Activated naive CD8-positive, alpha-beta T cell treated with anti-CD3 and anti-CD28 coated beads for 36 hours (primary cell): ENCODE measurements at regions not wholly inside any gene's neighbourhood (a gene's known extent, or its start where the extent isn't known, plus 50 kb on each side); places are given as distances from the start of the nearest gene placed in this dataset.
A peak's percentile ranks its signal among the peaks of the same experiment; 100 is the strongest.

ENCODE experiments used
- DNase-seq: peaks from one replicate; pipeline ENCODE4 v3.0.0; 2021
- H3K27ac Mint-ChIP-seq: one replicate; pipeline ENCODE4 v1.8.0; 2022; ENCODE audit warnings: mild to moderate bottlenecking, moderate library complexity, mixed read lengths
- H3K27me3 Mint-ChIP-seq: one replicate; pipeline ENCODE4 v1.8.0; 2022; ENCODE audit warnings: mild to moderate bottlenecking, mixed read lengths
- H3K36me3 Mint-ChIP-seq: one replicate; pipeline ENCODE4 v1.8.0; 2021; ENCODE audit warnings: mild to moderate bottlenecking, mixed read lengths
- H3K4me1 Mint-ChIP-seq: one replicate; pipeline ENCODE4 v1.8.0; 2021; ENCODE audit warnings: mixed read lengths
- H3K4me3 Mint-ChIP-seq: one replicate; pipeline ENCODE4 v1.8.0; 2022; ENCODE audit warnings: mild to moderate bottlenecking, moderate library complexity, mixed read lengths
- H3K9me3 Mint-ChIP-seq: one replicate; pipeline ENCODE4 v1.8.0; 2022; ENCODE audit warnings: mixed read lengths

DNA sequence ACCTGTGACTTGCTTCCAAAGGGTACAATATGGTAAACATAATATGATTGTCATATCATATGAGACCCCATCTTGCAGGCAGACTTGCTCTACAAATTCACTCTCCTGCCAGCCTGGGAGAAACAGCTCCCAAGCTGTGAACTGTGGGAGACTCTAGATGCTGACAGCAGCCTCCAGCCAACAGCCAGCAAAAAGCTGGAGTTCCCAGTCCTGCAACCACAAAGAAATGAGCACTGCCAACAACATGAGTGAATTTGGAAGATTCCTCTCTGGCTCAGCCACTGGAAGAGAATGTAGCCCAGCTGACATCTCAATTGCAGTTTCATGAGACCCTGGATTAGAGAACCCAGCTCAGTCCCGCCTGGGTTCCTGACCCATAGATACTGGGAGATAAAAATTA lies 145.4 kb downstream of the QDPR start:
- Mint-ChIP-seq H3K27ac (no peak overlapping the region), H3K9me3 (no peaks in the 10 kb centered on the region), H3K4me1 (peaks cover 3% of the 10 kb centered on the region), H3K4me3 (no peak overlapping the region), H3K36me3 (no peaks in the 10 kb centered on the region), H3K27me3 (peaks cover 4% of the 10 kb centered on the region)
- no peak for DNase-seq

DNA sequence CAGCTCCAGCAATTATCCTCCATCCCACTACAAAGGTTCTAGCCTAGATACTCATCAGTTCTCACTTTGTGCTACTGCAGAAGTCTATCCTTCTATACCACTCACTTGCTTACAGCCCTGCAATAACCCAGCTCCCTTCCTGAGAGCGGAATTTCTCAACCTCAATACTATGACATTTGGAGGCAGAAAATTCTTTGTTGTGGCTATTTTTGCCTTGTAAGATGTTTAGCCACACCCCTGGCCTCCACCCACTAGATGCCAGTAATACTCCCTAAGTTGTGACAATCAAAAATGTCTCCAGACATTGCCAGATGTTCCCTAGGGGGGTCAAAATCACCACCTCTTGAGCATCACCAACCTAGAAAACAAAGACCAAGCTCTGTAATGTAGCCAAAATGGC lies 149.5 kb downstream of the QDPR start:
- Mint-ChIP-seq H3K4me3 (no peak overlapping the region), H3K27me3 (no peaks in the 10 kb centered on the region), H3K27ac (no peak overlapping the region), H3K9me3 (no peaks in the 10 kb centered on the region), H3K36me3 (no peaks in the 10 kb centered on the region), H3K4me1 (peaks cover 3% of the 10 kb centered on the region)
- DNase-seq = no peak

DNA sequence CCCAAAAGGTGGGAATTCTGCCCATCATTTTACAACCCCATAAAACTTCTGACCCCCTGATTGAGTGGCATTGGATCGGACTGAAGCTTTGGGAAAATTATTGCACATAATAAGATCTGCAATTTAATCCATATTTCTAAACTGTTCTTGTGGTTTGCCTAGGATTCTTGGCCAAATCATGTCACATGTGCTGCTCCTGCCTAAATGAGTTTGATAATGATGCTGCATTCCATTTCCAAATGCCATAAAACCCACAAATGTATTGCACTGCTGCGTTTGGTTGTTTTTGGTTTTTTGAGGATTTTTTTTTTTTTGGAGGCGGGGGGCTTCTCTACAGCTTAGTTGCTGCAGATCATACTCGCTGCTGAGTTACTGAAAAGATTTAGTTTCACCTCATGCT lies 153.6 kb downstream of the QDPR start:
- H3K27ac Mint-ChIP-seq = no peak overlapping the region
- no peak overlapping the region for H3K4me3 Mint-ChIP-seq
- no peaks in the 10 kb centered on the region for H3K27me3 Mint-ChIP-seq
- DNase-seq = no peak
- H3K4me1 Mint-ChIP-seq = peaks cover 3% of the 10 kb centered on the region
- no peaks in the 10 kb centered on the region for H3K36me3 Mint-ChIP-seq
- no peaks in the 10 kb centered on the region for H3K9me3 Mint-ChIP-seq

GRCh38 chr4:17356926-17357325 lies 155.0 kb downstream of the QDPR start:
- H3K9me3 Mint-ChIP-seq = no peaks in the 10 kb centered on the region
- H3K4me3 Mint-ChIP-seq = no peak overlapping the region
- no peaks in the 10 kb centered on the region for H3K27me3 Mint-ChIP-seq
- H3K27ac Mint-ChIP-seq = no peak overlapping the region
- no peak for DNase-seq
- H3K36me3 Mint-ChIP-seq = no peaks in the 10 kb centered on the region
- H3K4me1 Mint-ChIP-seq = no peaks in the 10 kb centered on the region

- H3K27ac Mint-ChIP-seq = no peak overlapping the region
- no peaks in the 10 kb centered on the region for H3K27me3 Mint-ChIP-seq
- H3K4me1 Mint-ChIP-seq = no peaks in the 10 kb centered on the region
- no peaks in the 10 kb centered on the region for H3K9me3 Mint-ChIP-seq
- no peaks in the 10 kb centered on the region for H3K36me3 Mint-ChIP-seq
- DNase-seq = no peak
- no peak overlapping the region for H3K4me3 Mint-ChIP-seq
These were observed 159.5 kb downstream of the QDPR start for GRCh38 chr4:17352357-17352756.

- Mint-ChIP-seq H3K36me3 (no peaks in the 10 kb centered on the region), H3K27me3 (no peaks in the 10 kb centered on the region), H3K9me3 (no peaks in the 10 kb centered on the region), H3K4me3 (no peak overlapping the region), H3K27ac (no peak overlapping the region), H3K4me1 (no peaks in the 10 kb centered on the region)
- DNase-seq = no peak
These were observed 164.4 kb downstream of the QDPR start for GRCh38 chr4:17347445-17347844.

DNA sequence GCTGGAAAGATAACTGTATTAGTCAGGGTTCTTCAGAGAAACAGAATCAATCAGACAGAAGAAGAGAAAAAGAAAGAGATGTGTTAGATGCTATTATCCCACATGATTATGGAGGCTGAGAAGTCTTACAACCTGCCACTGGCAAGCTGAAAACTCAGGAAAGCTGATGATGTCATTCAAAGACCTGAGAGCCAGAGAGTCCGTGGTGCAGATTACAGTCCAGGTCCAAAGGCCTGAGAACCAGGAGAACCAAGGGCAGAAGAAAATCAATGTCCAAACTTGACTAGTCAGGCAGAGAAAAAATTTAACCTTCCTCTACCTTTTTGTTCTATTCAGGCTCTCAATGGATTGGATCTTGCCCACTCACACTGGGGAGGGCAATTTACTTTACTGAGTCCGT lies 172.5 kb downstream of the QDPR start:
- H3K27me3 Mint-ChIP-seq = no peaks in the 10 kb centered on the region
- DNase-seq = no peak
- H3K4me3 Mint-ChIP-seq = no peak overlapping the region
- H3K4me1 Mint-ChIP-seq = peaks cover 40% of the 10 kb centered on the region
- peaks cover 2% of the 10 kb centered on the region for H3K36me3 Mint-ChIP-seq
- peaks cover 4% of the 10 kb centered on the region for H3K9me3 Mint-ChIP-seq
- no peak overlapping the region for H3K27ac Mint-ChIP-seq

- Mint-ChIP-seq H3K36me3 (peaks cover 2% of the 10 kb centered on the region), H3K4me1 (peaks cover 45% of the 10 kb centered on the region), H3K27me3 (no peaks in the 10 kb centered on the region), H3K4me3 (peak overlapping the region; percentile 64), H3K27ac (peak overlapping the region; percentile 96), H3K9me3 (peaks cover 4% of the 10 kb centered on the region)
- DNase-seq = no peak
These were observed 174.9 kb downstream of the QDPR start for GRCh38 chr4:17336986-17337385.

GRCh38 chr4:17336524-17336961 lies 175.3 kb downstream of the QDPR start:
- Mint-ChIP-seq H3K4me3 (peak overlapping the region; percentile 64), H3K36me3 (peaks cover 2% of the 10 kb centered on the region)

DNA sequence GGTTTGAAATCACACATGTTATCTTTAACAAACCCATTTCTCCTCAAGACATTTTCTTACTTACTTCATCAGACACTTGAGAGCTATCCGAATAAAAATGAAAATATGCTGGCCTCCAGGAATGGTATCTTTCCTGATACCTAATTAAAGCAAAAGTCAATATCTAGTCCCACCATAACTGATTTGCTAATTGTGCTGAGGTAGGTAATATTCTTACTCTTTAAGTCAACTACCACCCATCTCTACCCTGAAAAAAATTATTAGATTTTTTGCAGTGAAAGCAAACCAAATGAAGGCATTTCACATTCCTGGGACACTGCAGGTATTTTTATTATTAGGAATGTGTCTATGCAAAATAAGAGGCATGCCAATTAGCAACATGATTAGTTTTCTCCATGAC lies 175.8 kb downstream of the QDPR start:
- Mint-ChIP-seq H3K27ac (peak overlapping the region; percentile 96), H3K4me1 (peaks cover 47% of the 10 kb centered on the region), H3K4me3 (no peak overlapping the region), H3K27me3 (no peaks in the 10 kb centered on the region), H3K36me3 (peaks cover 2% of the 10 kb centered on the region), H3K9me3 (peaks cover 4% of the 10 kb centered on the region)
- DNase-seq = no peak

More at GRCh38 chr4:17336524-17336961, 175.3 kb downstream of the QDPR start:
- DNase-seq = peak; percentile 81
- Mint-ChIP-seq H3K9me3 (peaks cover 4% of the 10 kb centered on the region), H3K27me3 (no peaks in the 10 kb centered on the region), H3K27ac (peak overlapping the region; percentile 96), H3K4me1 (peaks cover 45% of the 10 kb centered on the region)

GRCh38 chr4:17335371-17335770 lies 176.5 kb downstream of the QDPR start:
- Mint-ChIP-seq H3K27ac (peak overlapping the region; percentile 96), H3K9me3 (peaks cover 4% of the 10 kb centered on the region), H3K36me3 (peaks cover 2% of the 10 kb centered on the region), H3K27me3 (no peaks in the 10 kb centered on the region), H3K4me3 (no peak overlapping the region), H3K4me1 (peaks cover 47% of the 10 kb centered on the region)
- peak; percentile 5 for DNase-seq

DNA sequence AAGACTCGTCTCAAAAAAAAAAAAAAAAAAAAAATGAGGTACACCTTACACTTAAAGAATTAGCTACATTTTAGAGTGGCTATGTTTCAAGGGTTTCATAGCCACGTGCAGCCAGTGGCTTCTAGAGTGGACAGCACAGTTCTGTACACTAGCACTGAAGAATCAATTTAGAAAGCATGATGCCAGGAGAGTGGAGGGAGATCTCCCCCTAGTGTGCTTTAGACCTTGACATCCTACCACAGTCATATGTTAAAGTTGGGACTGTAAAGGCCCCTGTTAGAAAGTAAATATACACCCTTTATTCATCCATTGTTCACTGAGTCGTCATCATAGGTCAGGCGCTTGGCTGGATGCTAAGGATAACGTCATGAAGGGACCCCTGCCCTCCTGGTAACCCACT lies 179.4 kb downstream of the QDPR start:
- Mint-ChIP-seq H3K36me3 (peaks cover 2% of the 10 kb centered on the region), H3K4me1 (peaks cover 40% of the 10 kb centered on the region), H3K4me3 (no peak overlapping the region), H3K27me3 (no peaks in the 10 kb centered on the region), H3K27ac (no peak overlapping the region), H3K9me3 (peaks cover 4% of the 10 kb centered on the region)
- no peak for DNase-seq

GRCh38 chr4:17329046-17329445 lies 182.8 kb downstream of the QDPR start:
- H3K27ac Mint-ChIP-seq = no peak overlapping the region
- no peak for DNase-seq
- peaks cover 25% of the 10 kb centered on the region for H3K4me1 Mint-ChIP-seq
- H3K4me3 Mint-ChIP-seq = no peak overlapping the region
- no peaks in the 10 kb centered on the region for H3K36me3 Mint-ChIP-seq
- H3K9me3 Mint-ChIP-seq = no peaks in the 10 kb centered on the region
- no peaks in the 10 kb centered on the region for H3K27me3 Mint-ChIP-seq

DNA sequence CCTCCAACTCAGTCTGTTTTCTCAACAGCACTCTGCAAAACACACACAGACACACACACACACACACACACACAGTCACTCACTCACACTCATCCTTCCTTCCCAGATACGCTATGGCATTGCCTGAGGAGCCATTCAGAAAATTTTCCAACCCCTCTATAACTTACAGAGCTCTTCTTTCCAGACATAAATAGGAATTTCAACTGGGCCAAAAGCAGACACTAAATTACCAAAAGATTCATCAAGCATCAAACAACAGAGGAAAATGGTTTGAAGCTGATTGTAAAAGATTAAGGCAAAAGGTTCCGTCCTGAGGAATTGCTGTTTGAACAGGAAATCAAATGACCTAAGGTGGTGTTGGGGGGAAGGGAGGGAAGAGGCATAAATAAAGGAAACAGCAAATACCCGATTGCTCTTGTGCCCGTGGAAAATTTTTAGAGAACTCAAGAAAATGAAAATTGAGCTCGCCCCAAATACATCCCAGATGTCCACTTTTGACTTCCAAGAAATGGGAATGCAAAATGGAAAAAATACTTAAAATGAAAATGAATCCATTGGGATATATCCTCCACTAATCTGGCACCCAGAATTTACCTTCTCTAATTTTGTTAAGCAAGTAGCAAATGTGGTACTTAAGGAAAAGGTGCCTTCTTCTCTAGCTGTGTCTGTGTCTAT lies 183.6 kb downstream of the QDPR start:
- no peaks in the 10 kb centered on the region for H3K27me3 Mint-ChIP-seq
- no peaks in the 10 kb centered on the region for H3K9me3 Mint-ChIP-seq
- H3K4me3 Mint-ChIP-seq = no peak overlapping the region
- DNase-seq = no peak
- no peaks in the 10 kb centered on the region for H3K36me3 Mint-ChIP-seq
- H3K27ac Mint-ChIP-seq = no peak overlapping the region
- H3K4me1 Mint-ChIP-seq = peaks cover 25% of the 10 kb centered on the region

- no peak for DNase-seq
- Mint-ChIP-seq H3K9me3 (no peaks in the 10 kb centered on the region), H3K4me1 (peaks cover 25% of the 10 kb centered on the region), H3K27me3 (no peaks in the 10 kb centered on the region), H3K4me3 (no peak overlapping the region), H3K27ac (no peak overlapping the region), H3K36me3 (no peaks in the 10 kb centered on the region)
These were observed 184.3 kb downstream of the QDPR start for GRCh38 chr4:17327591-17327990.

DNA sequence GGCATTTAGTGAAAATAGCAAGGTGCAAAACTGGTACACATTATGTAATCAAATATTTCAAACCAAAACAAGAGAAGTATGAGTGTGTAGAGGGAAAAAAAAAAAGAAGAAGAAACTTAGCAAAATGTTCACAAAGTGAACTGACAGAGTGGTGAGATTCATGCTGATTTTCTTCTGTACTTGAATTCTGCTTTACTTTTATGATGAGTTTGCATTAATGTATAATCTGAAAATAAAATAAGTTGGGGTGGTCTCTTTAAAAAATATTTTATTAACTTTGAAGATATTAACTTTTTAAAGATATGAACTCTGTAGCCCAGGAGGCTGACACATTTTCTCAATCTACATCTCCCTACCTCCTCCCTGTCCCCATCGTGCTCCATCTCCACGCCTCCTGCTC lies 185.1 kb downstream of the QDPR start:
- H3K9me3 Mint-ChIP-seq = no peaks in the 10 kb centered on the region
- no peak for DNase-seq
- no peaks in the 10 kb centered on the region for H3K36me3 Mint-ChIP-seq
- H3K27me3 Mint-ChIP-seq = no peaks in the 10 kb centered on the region
- H3K4me1 Mint-ChIP-seq = peaks cover 25% of the 10 kb centered on the region
- H3K4me3 Mint-ChIP-seq = no peak overlapping the region
- no peak overlapping the region for H3K27ac Mint-ChIP-seq
